ENCODE measurements at regions not wholly inside any gene's neighbourhood (a gene's known extent, or its start where the extent isn't known, plus 50 kb on each side); places are given as distances from the start of the nearest gene placed in this dataset.

DNA sequence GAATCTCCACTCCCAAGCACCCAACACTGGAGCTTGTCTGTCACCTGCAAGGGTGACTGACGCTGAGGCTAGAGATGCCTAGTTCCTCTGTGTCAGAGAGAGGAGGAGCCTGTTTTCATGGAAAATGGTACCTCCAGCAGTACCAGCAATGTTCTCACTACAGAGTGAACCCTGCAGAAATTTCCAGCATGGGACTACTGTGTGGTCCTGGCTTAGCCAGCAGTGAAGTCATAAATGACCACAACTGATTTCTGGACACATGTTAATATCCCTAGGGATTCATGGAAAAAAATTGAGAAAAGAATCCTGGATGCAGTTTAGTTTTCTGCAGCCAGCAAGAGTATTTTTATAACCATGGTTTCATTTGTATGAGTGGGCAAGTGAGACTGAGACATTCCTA is 468.1 kb downstream of the CD83 start:
- TF ChIP-seq CTCF (IDR thresholded peaks at IDR 0.05): no peak
- no peak for TF ChIP-seq POLR2A (IDR thresholded peaks at IDR 0.05)
- no peak for TF ChIP-seq EP300 (IDR thresholded peaks at IDR 0.05)
- Histone ChIP-seq H3K27me3 (no peaks in the 10 kb centered on the region), H3K36me3 (no peaks in the 10 kb centered on the region), H3K9me3 (no peaks in the 10 kb centered on the region), H3K4me1 (ENCODE audit: insufficient read depth) (no peaks in the 10 kb centered on the region), H3K4me3 (no peak overlapping the region), H3K27ac (no peak overlapping the region)
- WGBS, 3 donors: 68 to 91% (median 78%) methylated on average over 1 of the region's 1 CpG
- intact Hi-C loops (cut with DNase I): no loop called here
- no peak for DNase-seq

GRCh38 chr6:14589175-14589574 is 471.6 kb downstream of the CD83 start:
- TF ChIP-seq POLR2A (IDR thresholded peaks at IDR 0.05) (no peak), CTCF (IDR thresholded peaks at IDR 0.05) (no peak), EP300 (IDR thresholded peaks at IDR 0.05) (no peak)
- WGBS, 3 donors: 74 to 79% (median 75%) methylated on average over 6 of the region's 6 CpGs
- intact Hi-C loops (cut with DNase I): no loop called here

GRCh38 chr6:14590586-14590985 is 473.0 kb downstream of the CD83 start:
- H3K27me3 ChIP-seq: no peaks in the 10 kb centered on the region
- no peaks in the 10 kb centered on the region for H3K36me3 ChIP-seq
- H3K4me3 ChIP-seq: no peak overlapping the region
- TF ChIP-seq POLR2A (IDR thresholded peaks at IDR 0.05): no peak
- TF ChIP-seq CTCF (IDR thresholded peaks at IDR 0.05): no peak
- TF ChIP-seq EP300 (IDR thresholded peaks at IDR 0.05): no peak
- intact Hi-C loops (cut with DNase I): no loop called here
- 59 to 63% (median 59%) methylated on average over 6 of the region's 6 CpGs for WGBS, 3 donors
- H3K9me3 ChIP-seq: no peaks in the 10 kb centered on the region
- H3K4me1 ChIP-seq (ENCODE audit: insufficient read depth): no peaks in the 10 kb centered on the region
- no peak for DNase-seq
- H3K27ac ChIP-seq: no peak overlapping the region

More at GRCh38 chr6:14589175-14589574, 471.6 kb downstream of the CD83 start:
- Histone ChIP-seq H3K36me3 (no peaks in the 10 kb centered on the region), H3K4me1 (ENCODE audit: insufficient read depth) (no peaks in the 10 kb centered on the region), H3K27me3 (no peaks in the 10 kb centered on the region), H3K27ac (no peak overlapping the region), H3K4me3 (no peak overlapping the region), H3K9me3 (no peaks in the 10 kb centered on the region)
- no peak for DNase-seq

DNA sequence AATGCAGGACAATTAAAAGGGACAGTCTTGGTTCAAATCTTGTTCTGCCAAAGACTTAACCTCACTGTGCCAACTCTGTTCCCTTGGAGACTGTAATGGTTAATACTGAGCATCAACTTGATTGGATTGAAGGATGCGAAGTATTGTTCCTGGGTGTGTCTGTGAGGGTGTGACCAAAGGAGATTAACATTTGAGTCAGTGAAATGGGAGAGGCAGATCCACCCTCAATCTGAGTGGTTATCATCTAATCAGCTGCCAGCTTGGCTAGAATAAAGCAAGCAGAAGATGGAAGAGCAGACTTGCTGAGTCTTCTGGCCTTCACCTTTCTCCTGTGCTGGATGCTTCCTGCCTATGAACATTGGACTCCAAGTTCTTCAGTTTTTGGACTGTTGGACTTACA is 474.4 kb downstream of the CD83 start:
- Histone ChIP-seq H3K36me3 (no peaks in the 10 kb centered on the region), H3K27ac (no peak overlapping the region), H3K27me3 (no peaks in the 10 kb centered on the region), H3K9me3 (no peaks in the 10 kb centered on the region), H3K4me3 (no peak overlapping the region), H3K4me1 (ENCODE audit: insufficient read depth) (no peaks in the 10 kb centered on the region)
- intact Hi-C loops (cut with DNase I): no loop called here
- TF ChIP-seq POLR2A (IDR thresholded peaks at IDR 0.05) (no peak), EP300 (IDR thresholded peaks at IDR 0.05) (no peak), CTCF (IDR thresholded peaks at IDR 0.05) (no peak)
- WGBS, 3 donors: 96 to 100% (median 97%) methylated on average over 1 of the region's 1 CpG
- DNase-seq: no peak

- no peak overlapping the region for H3K27ac ChIP-seq
These were observed 475.7 kb downstream of the CD83 start for GRCh38 chr6:14593286-14593685.

More at GRCh38 chr6:14593286-14593685, 475.7 kb downstream of the CD83 start:
- Histone ChIP-seq H3K9me3 (no peaks in the 10 kb centered on the region), H3K36me3 (no peaks in the 10 kb centered on the region), H3K4me1 (ENCODE audit: insufficient read depth) (no peaks in the 10 kb centered on the region), H3K4me3 (no peak overlapping the region), H3K27me3 (no peaks in the 10 kb centered on the region)
- intact Hi-C loops (cut with DNase I): no loop called here
- 86 to 90% (median 89%) methylated on average over 4 of the region's 4 CpGs for WGBS, 3 donors
- TF ChIP-seq CTCF (IDR thresholded peaks at IDR 0.05) (no peak), POLR2A (IDR thresholded peaks at IDR 0.05) (no peak), EP300 (IDR thresholded peaks at IDR 0.05) (no peak)
- DNase-seq: no peak
